Heart right ventricle (tissue), 16 donors: ENCODE measurements at regions not wholly inside any gene's neighbourhood (a gene's known extent, or its start where the extent isn't known, plus 50 kb on each side); places are given as distances from the start of the nearest gene placed in this dataset.

Experiments used
- ATAC-seq, 8 donors: fragments of 200-7000 bp; cut with Tn5 transposase; one replicate each; pipeline ENCODE4 v1.9.1; 2020; ENCODE audit warnings: mild to moderate bottlenecking in 8 of 8, moderate library complexity in 8 of 8, moderate number of reproducible peaks in 1 of 8
- DNase-seq, 2 donors: peaks; one replicate each; pipeline ENCODE4 v3.0.0-alpha.2; 2020
- H3K27ac ChIP-seq, 10 donors: fragments of 200-600 bp; sonication (generic) in 2 of 10; one replicate each; pipeline versions ENCODE4 v1.5.0 to v1.8.0; 2020 to 2022; ENCODE audit warnings: mild to moderate bottlenecking in 3 of 10
- H3K27me3 ChIP-seq, 7 donors: fragments of 200-600 bp; one replicate each; pipeline ENCODE4 v1.8.0; 2021 to 2022; ENCODE audit warnings: mild to moderate bottlenecking in 2 of 7
- H3K36me3 ChIP-seq, 9 donors: fragments of 200-600 bp; sonication (generic) in 1 of 9; one replicate each; pipeline versions ENCODE4 v1.5.0 to v1.8.0; 2020 to 2022; ENCODE audit warnings: mild to moderate bottlenecking in 2 of 9
- H3K4me1 ChIP-seq, 9 donors: fragments of 200-600 bp; sonication (generic) in 1 of 9; one replicate each; pipeline versions ENCODE4 v1.5.0 to v1.8.0; 2020 to 2022; ENCODE audit warnings: mild to moderate bottlenecking in 4 of 9
- H3K4me3 ChIP-seq, 10 donors: fragments of 200-600 bp; sonication (generic) in 2 of 10; one replicate each; pipeline versions ENCODE4 v1.5.0 to v1.8.0; 2020 to 2022; ENCODE audit warnings: mild to moderate bottlenecking in 7 of 10, moderate library complexity in 2 of 10
- H3K9me3 ChIP-seq, 11 donors: fragments of 200-600 bp in 10 of 11; sonication (generic) in 2 of 11; one replicate each; pipeline versions ENCODE4 v1.5.0 to v1.8.0; 2013 to 2022; ENCODE audit warnings: mild to moderate bottlenecking in 2 of 11, control low read depth in 1 of 11, moderate library complexity in 1 of 11
- WGBS, 2 donors: extraction: QIAGEN DNeasy Blood & Tissue Kit; methylation state at CpG; one replicate each; pipeline ENCODE4 v1.1.7; 2013; ENCODE audit warnings: inconsistent platforms in 1 of 2; 5-methylcytosine and 5-hydroxymethylcytosine counted together
- intact Hi-C, 10 donors: fragments of 100-400 bp; cut with DNase I; formaldehyde crosslinking; loops; one replicate each; pipeline versions ENCODE4 v1.11.1 to v1.14.2; 2022
- TF ChIP-seq, protein P1 (sequence below), 9 donors: fragments of 200-600 bp; sonication (generic) in 2 of 9; IDR thresholded peaks; one replicate each; pipeline versions ENCODE4 v1.5.0 to v1.8.0; 2021 to 2022; ENCODE audit warnings: antibody characterized with exemption in 9 of 9, mild to moderate bottlenecking in 5 of 9, moderate library complexity in 1 of 9
- donor health status: Arrhythmogenic right ventricular cardiomyopathy.
- donor health status: ischemic (EF 13 %, LVEDD 7.1; RV severe dilation, severe dysfunction).
- donor health status: healthy with polysubstance abuse.
- donor health status: DM: no; HTN: yes; CAD: no.
- donor health status: DM: no; HTN: no; CAD: no.
- donor health status: ischemic (EF 25% LVEDD 6.9; RV normal size, moderate dysfunction).
- donor health status: ischemic (EF 25% LVEDD 5.7; RV mildly dilated, moderate dysfunction).
- donor health status: healthy.
- donor health status: DM: yes; HTN: yes; CAD: no.
- donor health status: Ischemic cardiomyopathy.
- donor health status: ischemic (EF 35%, LVEDD 5.7; RV mildly dilated, moderate dysfunction).
- donor health status: nonischemic (EF 11% LVEDD 7.7; RV severe dilation, severe dysfunction).
- donor health status: DM: yes; HTN: yes; CAD: no.
- donor health status: PGD.
- donor health status: ischemic (EF 29% LVEDD 5.4; RV normal size, mild dysfunction).
- donor health status: nonischemic (EF 23%, LVEDD 6.1; RV moderate dilation, normal function).

- DNase-seq (no peak), ATAC-seq (no peak)
- Histone ChIP-seq H3K4me3 (no peak overlapping the region), H3K36me3 (no peaks in the 10 kb centered on the region), H3K27ac (no peak overlapping the region), H3K9me3 (no peaks in the 10 kb centered on the region), H3K4me1 (no peaks in the 10 kb centered on the region), H3K27me3 (peaks cover 0 to 8% (median 0%) of the 10 kb centered on the region in 7 donors)
- TF ChIP-seq, protein P1, sequence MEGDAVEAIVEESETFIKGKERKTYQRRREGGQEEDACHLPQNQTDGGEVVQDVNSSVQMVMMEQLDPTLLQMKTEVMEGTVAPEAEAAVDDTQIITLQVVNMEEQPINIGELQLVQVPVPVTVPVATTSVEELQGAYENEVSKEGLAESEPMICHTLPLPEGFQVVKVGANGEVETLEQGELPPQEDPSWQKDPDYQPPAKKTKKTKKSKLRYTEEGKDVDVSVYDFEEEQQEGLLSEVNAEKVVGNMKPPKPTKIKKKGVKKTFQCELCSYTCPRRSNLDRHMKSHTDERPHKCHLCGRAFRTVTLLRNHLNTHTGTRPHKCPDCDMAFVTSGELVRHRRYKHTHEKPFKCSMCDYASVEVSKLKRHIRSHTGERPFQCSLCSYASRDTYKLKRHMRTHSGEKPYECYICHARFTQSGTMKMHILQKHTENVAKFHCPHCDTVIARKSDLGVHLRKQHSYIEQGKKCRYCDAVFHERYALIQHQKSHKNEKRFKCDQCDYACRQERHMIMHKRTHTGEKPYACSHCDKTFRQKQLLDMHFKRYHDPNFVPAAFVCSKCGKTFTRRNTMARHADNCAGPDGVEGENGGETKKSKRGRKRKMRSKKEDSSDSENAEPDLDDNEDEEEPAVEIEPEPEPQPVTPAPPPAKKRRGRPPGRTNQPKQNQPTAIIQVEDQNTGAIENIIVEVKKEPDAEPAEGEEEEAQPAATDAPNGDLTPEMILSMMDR (IDR thresholded peaks at IDR 0.05), result no peak
- 85 to 93% methylated on average over 3 of the region's 3 CpGs for WGBS, 2 donors
- intact Hi-C loops, result no loop called here
These were observed 952.2 kb downstream of the TUSC7 start for GRCh38 chr3:117661818-117662095.

DNA sequence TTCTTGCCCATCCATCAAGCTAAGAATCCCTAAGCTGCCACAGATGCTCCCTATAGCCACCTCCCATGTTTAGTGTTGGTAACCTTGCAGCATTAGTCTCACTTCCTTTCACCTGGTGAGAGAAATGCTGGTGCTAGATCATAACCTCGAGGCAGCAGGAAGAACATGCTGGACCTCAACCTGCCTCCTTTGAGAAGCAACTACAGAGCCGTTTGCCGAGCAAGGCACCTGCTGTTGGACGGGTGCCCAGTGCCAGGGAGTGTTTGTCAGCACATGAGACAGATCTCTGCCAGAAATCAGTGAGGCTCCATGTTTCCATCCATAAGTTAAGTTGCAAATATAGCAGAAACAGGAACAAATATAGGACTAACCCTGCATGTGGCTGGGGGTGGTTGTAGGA, 955.7 kb downstream of the TUSC7 start:
- ATAC-seq (no peak), DNase-seq (no peak)
- 51 to 55% methylated on average over 4 of the region's 4 CpGs for WGBS, 2 donors
- H3K36me3 ChIP-seq, result no peaks in the 10 kb centered on the region
- peaks cover 0 to 23% (median 0%) of the 10 kb centered on the region in 7 donors for H3K27me3 ChIP-seq
- intact Hi-C loops, result no loop called here
- no peak overlapping the region for H3K27ac ChIP-seq
- H3K4me3 ChIP-seq, result no peak overlapping the region
- TF ChIP-seq, protein P1 (IDR thresholded peaks at IDR 0.05), result no peak
- H3K9me3 ChIP-seq, result no peaks in the 10 kb centered on the region
- no peaks in the 10 kb centered on the region for H3K4me1 ChIP-seq

DNA sequence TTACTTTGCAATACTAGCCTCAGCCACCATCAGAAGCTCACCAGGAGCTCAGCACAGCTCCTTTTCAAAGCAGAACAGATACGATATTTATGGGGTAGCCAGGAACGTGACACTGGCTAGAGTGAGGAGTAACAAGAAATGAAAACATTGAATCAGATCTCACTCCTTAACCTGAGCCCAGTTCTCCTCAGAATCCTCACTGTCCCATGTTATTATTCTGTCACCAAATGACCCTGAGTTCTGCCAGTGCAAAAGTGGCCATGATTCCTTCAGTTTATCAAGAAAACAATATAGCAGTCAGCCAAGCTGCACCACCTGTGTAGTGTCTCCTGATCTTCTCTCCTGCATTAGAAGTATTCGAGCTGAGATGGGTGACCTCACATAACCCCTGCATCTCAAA, 956.7 kb downstream of the TUSC7 start:
- TF ChIP-seq, protein P1 (IDR thresholded peaks at IDR 0.05), result no peak
- no peaks in the 10 kb centered on the region for H3K4me1 ChIP-seq
- H3K4me3 ChIP-seq, result no peak overlapping the region
- no peak overlapping the region for H3K27ac ChIP-seq
- intact Hi-C loops, result no loop called here
- no peaks in the 10 kb centered on the region for H3K9me3 ChIP-seq
- no peak for ATAC-seq
- 19 to 28% methylated on average over 3 of the region's 3 CpGs for WGBS, 2 donors
- no peaks in the 10 kb centered on the region for H3K36me3 ChIP-seq
- DNase-seq, result no peak
- peaks cover 0 to 23% (median 0%) of the 10 kb centered on the region in 7 donors for H3K27me3 ChIP-seq

GRCh38 chr3:117666812-117667211, 957.2 kb downstream of the TUSC7 start:
- TF ChIP-seq, protein P1 (IDR thresholded peaks at IDR 0.05), result no peak
- Histone ChIP-seq H3K36me3 (no peaks in the 10 kb centered on the region), H3K4me1 (no peaks in the 10 kb centered on the region), H3K27me3 (peaks cover 0 to 23% (median 0%) of the 10 kb centered on the region in 7 donors), H3K4me3 (no peak overlapping the region), H3K9me3 (no peaks in the 10 kb centered on the region), H3K27ac (no peak overlapping the region)
- WGBS, 2 donors, result 46 to 50% methylated on average over 3 of the region's 3 CpGs
- intact Hi-C loops, result no loop called here
- ATAC-seq (no peak), DNase-seq (no peak)

GRCh38 chr3:117669774-117670173, 960.2 kb downstream of the TUSC7 start:
- TF ChIP-seq, protein P1 (IDR thresholded peaks at IDR 0.05), result no peak
- Histone ChIP-seq H3K9me3 (no peaks in the 10 kb centered on the region), H3K4me1 (no peaks in the 10 kb centered on the region), H3K27ac (no peak overlapping the region), H3K4me3 (no peak overlapping the region), H3K36me3 (no peaks in the 10 kb centered on the region), H3K27me3 (peaks cover 0 to 23% (median 0%) of the 10 kb centered on the region in 7 donors)
- DNase-seq (no peak), ATAC-seq (no peak)
- 69 to 80% methylated on average over 4 of the region's 4 CpGs for WGBS, 2 donors
- intact Hi-C loops, result no loop called here
